ENCODE measurements at regions not wholly inside any gene's neighbourhood (a gene's known extent, or its start where the extent isn't known, plus 50 kb on each side); places are given as distances from the start of the nearest gene placed in this dataset.

- no peaks in the 10 kb centered on the region for H3K36me3 Mint-ChIP-seq
- no peak overlapping the region for H3K27ac Mint-ChIP-seq
- H3K9me3 Mint-ChIP-seq: no peaks in the 10 kb centered on the region
- H3K27me3 Mint-ChIP-seq: no peaks in the 10 kb centered on the region
- H3K4me1 Mint-ChIP-seq (ENCODE audit: unreplicated experiment): no peaks in the 10 kb centered on the region
- no peak for DNase-seq (ENCODE audit: extremely low spot score, unreplicated experiment)
- peak; percentile 62 for TF ChIP-seq CTCF (conservative IDR thresholded peaks at IDR 0.05)
- H3K4me3 Mint-ChIP-seq: no peak overlapping the region
Observed at GRCh38 chr21:21688889-21689288, 690.7 kb downstream of the NCAM2 start.

GRCh38 chr21:21690068-21690665 is 692.0 kb downstream of the NCAM2 start:
- Mint-ChIP-seq H3K27ac (no peak overlapping the region), H3K9me3 (no peaks in the 10 kb centered on the region), H3K27me3 (no peaks in the 10 kb centered on the region), H3K4me3 (no peak overlapping the region), H3K36me3 (no peaks in the 10 kb centered on the region), H3K4me1 (ENCODE audit: unreplicated experiment) (no peaks in the 10 kb centered on the region)
- DNase-seq (ENCODE audit: extremely low spot score, unreplicated experiment): no peak
- no peak for TF ChIP-seq CTCF (conservative IDR thresholded peaks at IDR 0.05)

- Mint-ChIP-seq H3K9me3 (no peaks in the 10 kb centered on the region), H3K4me3 (no peak overlapping the region), H3K27ac (no peak overlapping the region), H3K4me1 (ENCODE audit: unreplicated experiment) (no peaks in the 10 kb centered on the region), H3K36me3 (no peaks in the 10 kb centered on the region), H3K27me3 (no peaks in the 10 kb centered on the region)
- no peak for TF ChIP-seq CTCF (conservative IDR thresholded peaks at IDR 0.05)
- DNase-seq (ENCODE audit: extremely low spot score, unreplicated experiment): no peak
Observed at GRCh38 chr21:21712748-21713520, 714.7 kb downstream of the NCAM2 start.

- Mint-ChIP-seq H3K36me3 (no peaks in the 10 kb centered on the region), H3K9me3 (no peaks in the 10 kb centered on the region), H3K4me1 (ENCODE audit: unreplicated experiment) (no peaks in the 10 kb centered on the region), H3K4me3 (no peak overlapping the region), H3K27me3 (no peaks in the 10 kb centered on the region), H3K27ac (no peak overlapping the region)
- no peak for DNase-seq (ENCODE audit: extremely low spot score, unreplicated experiment)
- no peak for TF ChIP-seq CTCF (conservative IDR thresholded peaks at IDR 0.05)
Observed at GRCh38 chr21:21713651-21714180, 715.5 kb downstream of the NCAM2 start.

GRCh38 chr21:21714426-21714825 is 716.2 kb downstream of the NCAM2 start:
- no peak overlapping the region for H3K27ac Mint-ChIP-seq
- no peaks in the 10 kb centered on the region for H3K9me3 Mint-ChIP-seq
- H3K27me3 Mint-ChIP-seq: no peaks in the 10 kb centered on the region
- H3K4me1 Mint-ChIP-seq (ENCODE audit: unreplicated experiment): no peaks in the 10 kb centered on the region
- no peak for DNase-seq (ENCODE audit: extremely low spot score, unreplicated experiment)
- no peak overlapping the region for H3K4me3 Mint-ChIP-seq
- no peak for TF ChIP-seq CTCF (conservative IDR thresholded peaks at IDR 0.05)
- H3K36me3 Mint-ChIP-seq: no peaks in the 10 kb centered on the region

Measured in type B pancreatic cell (in vitro differentiated cells).